Keratinocyte (primary cell): ENCODE measurements at regions not wholly inside any gene's neighbourhood (a gene's known extent, or its start where the extent isn't known, plus 50 kb on each side); places are given as distances from the start of the nearest gene placed in this dataset.

Experiments used
- DNase-seq: peaks from one replicate; pipeline ENCODE4 v3.0.0-alpha.2; 2011; ENCODE audit warnings: low read depth, missing footprints, low spot score
- FAIRE-seq: peaks from 2 replicates; lab custom pipeline; 2011; peaks lifted over from hg19 to GRCh38; lab: Jason Lieb, UNC
- H2AFZ ChIP-seq: 2 replicates; pipeline ENCODE4 v1.6.0; 2012; ENCODE audit warnings: low read length, control low read depth, inconsistent platforms; ENCODE audit not compliant: control insufficient read depth
- H3K27ac ChIP-seq: 2 replicates; pipeline ENCODE4 v1.5.1; 2011; ENCODE audit warnings: low read length; ENCODE audit not compliant: control insufficient read depth, insufficient read depth
- H3K27me3 ChIP-seq: 3 replicates; pipeline ENCODE4 v1.6.0; 2011; ENCODE audit warnings: low read length; ENCODE audit not compliant: control insufficient read depth, insufficient read depth; ENCODE audit errors: extremely low read depth
- H3K36me3 ChIP-seq, 2 experiments: 2 replicates in 1 of 2; 3 replicates in 1 of 2; pipeline ENCODE4 v1.5.1; 2011; ENCODE audit warnings: low read length in 2 of 2, mild to moderate bottlenecking in 1 of 2; ENCODE audit not compliant: control insufficient read depth in 2 of 2, insufficient read depth in 2 of 2; ENCODE audit errors: extremely low read depth in 1 of 2
- H3K4me1 ChIP-seq: 3 replicates; pipeline ENCODE4 v1.5.1; 2011; ENCODE audit warnings: low read length; ENCODE audit not compliant: control insufficient read depth, insufficient read depth; ENCODE audit errors: extremely low read depth
- H3K4me2 ChIP-seq: 3 replicates; pipeline ENCODE4 v1.6.0; 2011; ENCODE audit warnings: low read depth, low read length; ENCODE audit not compliant: control insufficient read depth, insufficient read depth; ENCODE audit errors: extremely low read depth
- H3K4me3 ChIP-seq, 3 experiments: fragments of 200-600 bp in 1 of 3; sonication (generic) in 1 of 3; 2 replicates in 2 of 3; 3 replicates in 1 of 3; pipeline ENCODE4 v1.5.1; 2011 to 2016; ENCODE audit warnings: low read length in 3 of 3, mild to moderate bottlenecking in 3 of 3, control low read depth in 2 of 3, inconsistent platforms in 1 of 3, low read depth in 1 of 3, mixed read lengths in 1 of 3, mixed run types in 1 of 3, moderate library complexity in 1 of 3; ENCODE audit not compliant: control insufficient read depth in 2 of 3, insufficient read depth in 2 of 3; ENCODE audit errors: extremely low read depth in 1 of 3
- H3K79me2 ChIP-seq: 2 replicates; pipeline ENCODE4 v1.6.0; 2012; ENCODE audit warnings: low read length; ENCODE audit not compliant: control insufficient read depth, insufficient read depth
- H3K9ac ChIP-seq: 3 replicates; pipeline ENCODE4 v1.6.0; 2011; ENCODE audit warnings: low read length; ENCODE audit not compliant: control insufficient read depth, insufficient read depth; ENCODE audit errors: extremely low read depth
- H3K9me1 ChIP-seq: 3 replicates; pipeline ENCODE4 v1.6.0; 2011; ENCODE audit warnings: low read length; ENCODE audit not compliant: control insufficient read depth, insufficient read depth; ENCODE audit errors: extremely low read depth
- H3K9me3 ChIP-seq: 2 replicates; pipeline ENCODE4 v1.5.1; 2012; ENCODE audit warnings: low read depth, low read length; ENCODE audit not compliant: control insufficient read depth
- H4K20me1 ChIP-seq: 3 replicates; pipeline ENCODE4 v1.6.0; 2011; ENCODE audit warnings: low read length; ENCODE audit not compliant: control insufficient read depth, insufficient read depth; ENCODE audit errors: extremely low read depth
- EZH2 ChIP-seq: IDR thresholded peaks from one replicate; pipeline ENCODE4 v1.6.1; 2012; ENCODE audit warnings: inconsistent platforms, mild to moderate bottlenecking, low read length, moderate library complexity
- dilution Hi-C: fragments of 300-500 bp; cut with MboI; formaldehyde crosslinking; loops from one replicate; pipeline ENCODE4 v1.7.0; 2020; ENCODE audit warnings: low sequenced_read_pairs; ENCODE audit not compliant: extremely low pct_ligation_motif_present
- TF ChIP-seq, protein P1 (sequence below), 3 experiments: IDR thresholded peaks in 1 of 3; conservative IDR thresholded peaks in 1 of 3; optimal IDR thresholded peaks in 1 of 3; 2 replicates in 2 of 3; 3 replicates in 1 of 3; pipeline versions ENCODE3 to v1.5.1; 2011; ENCODE audit warnings: low read length in 3 of 3, mild to moderate bottlenecking in 3 of 3, moderate library complexity in 2 of 3, control low read depth in 1 of 3, inconsistent platforms in 1 of 3; ENCODE audit not compliant: insufficient read depth in 2 of 3; ENCODE audit errors: extremely low read depth in 1 of 3

- no peak overlapping the region for H2AFZ ChIP-seq
Observed at GRCh38 chr4:100823993-100824323, 306.1 kb upstream of the EMCN start.

DNA sequence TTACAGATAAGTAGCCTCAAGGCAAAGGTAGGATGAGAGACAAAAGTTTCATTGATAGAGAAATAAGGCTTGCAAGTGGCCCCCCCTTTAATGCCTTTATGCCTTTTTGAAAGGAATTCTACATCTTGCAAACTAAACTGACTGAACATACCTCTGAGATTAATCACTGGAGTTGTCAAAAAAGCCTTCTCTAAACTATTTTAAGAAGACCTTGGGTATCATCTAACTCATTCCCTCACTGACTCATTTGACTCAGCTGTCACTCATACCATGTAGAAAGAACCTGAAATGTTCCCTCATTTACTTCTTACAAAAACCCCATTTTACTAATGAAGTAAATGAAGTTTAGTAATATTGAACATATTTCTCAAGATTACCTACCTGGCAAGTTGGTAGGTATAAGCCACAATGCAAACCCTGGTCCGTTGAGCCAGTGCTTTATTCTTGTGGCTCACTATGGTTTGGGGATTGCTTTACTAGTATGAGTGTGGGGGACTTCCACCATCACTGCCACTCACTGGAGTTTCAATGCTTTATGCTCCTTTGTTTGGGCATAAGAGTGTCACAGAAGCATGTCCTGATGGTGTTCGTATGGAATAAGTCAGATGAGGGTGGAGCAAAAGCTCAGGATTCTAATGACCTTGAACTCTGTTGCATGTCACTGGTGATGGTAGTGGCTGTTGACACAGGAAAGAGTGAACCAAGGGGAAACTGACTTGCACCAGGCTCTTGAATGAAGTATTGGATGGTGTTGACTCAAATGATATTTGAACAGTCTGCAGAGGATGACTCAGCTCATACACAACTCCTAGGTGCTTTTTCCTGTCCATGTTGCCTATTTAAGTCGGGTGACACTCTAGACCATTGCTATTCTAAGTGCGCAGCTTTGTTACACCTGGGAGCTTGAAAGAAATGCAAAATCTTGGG, 305.5 kb upstream of the EMCN start:
- FAIRE-seq (peak; percentile 86), DNase-seq (peak; percentile 66)
- H3K4me1 ChIP-seq, result peaks cover 16% of the 10 kb centered on the region
- peak overlapping the region; percentile 29 for H3K4me2 ChIP-seq
- no peak overlapping the region for H2AFZ ChIP-seq
- H3K9ac ChIP-seq, result no peak overlapping the region
- no peaks in the 10 kb centered on the region for H3K9me1 ChIP-seq
- H3K27ac ChIP-seq, result no peak overlapping the region
- dilution Hi-C loops, result no loop called here
- no peaks in the 10 kb centered on the region for H3K36me3 ChIP-seq
- TF ChIP-seq EZH2, result no peak
- TF ChIP-seq, protein P1, sequence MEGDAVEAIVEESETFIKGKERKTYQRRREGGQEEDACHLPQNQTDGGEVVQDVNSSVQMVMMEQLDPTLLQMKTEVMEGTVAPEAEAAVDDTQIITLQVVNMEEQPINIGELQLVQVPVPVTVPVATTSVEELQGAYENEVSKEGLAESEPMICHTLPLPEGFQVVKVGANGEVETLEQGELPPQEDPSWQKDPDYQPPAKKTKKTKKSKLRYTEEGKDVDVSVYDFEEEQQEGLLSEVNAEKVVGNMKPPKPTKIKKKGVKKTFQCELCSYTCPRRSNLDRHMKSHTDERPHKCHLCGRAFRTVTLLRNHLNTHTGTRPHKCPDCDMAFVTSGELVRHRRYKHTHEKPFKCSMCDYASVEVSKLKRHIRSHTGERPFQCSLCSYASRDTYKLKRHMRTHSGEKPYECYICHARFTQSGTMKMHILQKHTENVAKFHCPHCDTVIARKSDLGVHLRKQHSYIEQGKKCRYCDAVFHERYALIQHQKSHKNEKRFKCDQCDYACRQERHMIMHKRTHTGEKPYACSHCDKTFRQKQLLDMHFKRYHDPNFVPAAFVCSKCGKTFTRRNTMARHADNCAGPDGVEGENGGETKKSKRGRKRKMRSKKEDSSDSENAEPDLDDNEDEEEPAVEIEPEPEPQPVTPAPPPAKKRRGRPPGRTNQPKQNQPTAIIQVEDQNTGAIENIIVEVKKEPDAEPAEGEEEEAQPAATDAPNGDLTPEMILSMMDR (optimal IDR thresholded peaks at IDR 0.05 in 1 of 3, IDR thresholded peaks at IDR 0.05 in 1 of 3, conservative IDR thresholded peaks at IDR 0.05 in 1 of 3; ENCODE audit: extremely low read depth in 1 of 3, insufficient read depth in 2 of 3, low read length in 3 of 3), result no peak
- H3K27me3 ChIP-seq, result no peaks in the 10 kb centered on the region
- no peaks in the 10 kb centered on the region for H4K20me1 ChIP-seq
- no peak overlapping the region for H3K4me3 ChIP-seq
- no peaks in the 10 kb centered on the region for H3K9me3 ChIP-seq
- H3K79me2 ChIP-seq, result no peaks in the 10 kb centered on the region

More at GRCh38 chr4:100823993-100824323, 306.1 kb upstream of the EMCN start:
- no peaks in the 10 kb centered on the region for H3K36me3 ChIP-seq
- no peaks in the 10 kb centered on the region for H3K79me2 ChIP-seq
- H4K20me1 ChIP-seq, result no peaks in the 10 kb centered on the region
- FAIRE-seq (no peak), DNase-seq (no peak)
- H3K4me1 ChIP-seq, result peaks cover 16% of the 10 kb centered on the region
- no peaks in the 10 kb centered on the region for H3K9me3 ChIP-seq
- no peaks in the 10 kb centered on the region for H3K9me1 ChIP-seq
- H3K4me3 ChIP-seq, result no peak overlapping the region
- dilution Hi-C loops, result no loop called here
- H3K4me2 ChIP-seq, result no peak overlapping the region
- no peak overlapping the region for H3K27ac ChIP-seq
- no peak for TF ChIP-seq EZH2
- TF ChIP-seq, protein P1 (optimal IDR thresholded peaks at IDR 0.05 in 1 of 3, IDR thresholded peaks at IDR 0.05 in 1 of 3, conservative IDR thresholded peaks at IDR 0.05 in 1 of 3; ENCODE audit: extremely low read depth in 1 of 3, insufficient read depth in 2 of 3, low read length in 3 of 3), result no peak
- H3K9ac ChIP-seq, result no peak overlapping the region
- H3K27me3 ChIP-seq, result no peaks in the 10 kb centered on the region
